WTC11 (cell line): ENCODE measurements at regions not wholly inside any gene's neighbourhood (a gene's known extent, or its start where the extent isn't known, plus 50 kb on each side); places are given as distances from the start of the nearest gene placed in this dataset.
A peak's percentile ranks its signal among the peaks of the same experiment; 100 is the strongest.

Experiments
- ATAC-seq: fragments of 200-7000 bp; cut with Tn5 transposase; 2 replicates; pipeline ENCODE4 v1.10.0; 2021; ENCODE audit warnings: mild to moderate bottlenecking, moderate library complexity
- CTCF ChIA-PET: fragments of 300-600 bp; sonication (Branson Sonifier 250); formaldehyde crosslinking; loops from one replicate; lab custom pipeline; 2021; ENCODE audit warnings: antibody characterized with exemption; lab: Charles Lee
- POLR2A ChIA-PET: fragments of 350-600 bp; sonication (Branson Sonifier 250); formaldehyde crosslinking; loops from one replicate; lab custom pipeline; 2021; ENCODE audit warnings: antibody characterized with exemption; lab: Charles Lee
- DNase-seq: peaks from one replicate; pipeline ENCODE4 v3.0.0; 2021; ENCODE audit warnings: low spot score
- H3K27ac Mint-ChIP-seq: 2 replicates; pipeline ENCODE4 v1.8.0; 2021; ENCODE audit warnings: mixed read lengths
- H3K27me3 Mint-ChIP-seq: 2 replicates; pipeline ENCODE4 v1.8.0; 2021; ENCODE audit warnings: low read depth, mild to moderate bottlenecking, moderate library complexity, mixed read lengths
- H3K36me3 Mint-ChIP-seq: 2 replicates; pipeline ENCODE4 v1.8.0; 2021; ENCODE audit warnings: mixed read lengths
- H3K4me1 Mint-ChIP-seq: 2 replicates; pipeline ENCODE4 v1.8.0; 2022; ENCODE audit warnings: mixed read lengths
- H3K4me3 Mint-ChIP-seq: 2 replicates; pipeline ENCODE4 v1.8.0; 2021; ENCODE audit warnings: mild to moderate bottlenecking, moderate library complexity, mixed read lengths
- H3K9me3 Mint-ChIP-seq: 2 replicates; pipeline ENCODE4 v1.8.0; 2021; ENCODE audit warnings: mixed read lengths
- FOXK1 ChIP-seq: sonication (generic); formaldehyde crosslinking; IDR thresholded peaks from 2 replicates; pipeline ENCODE4 v1.8.0; 2022; ENCODE audit warnings: mild to moderate bottlenecking, moderate library complexity, missing genetic modification reagents
- GTF2I ChIP-seq: fragments of 250-450 bp; sonication (Bioruptor Pico); conservative IDR thresholded peaks from 2 replicates; pipeline ENCODE4 v1.4.0; 2021; ENCODE audit warnings: mild to moderate bottlenecking
- IRF2 ChIP-seq: sonication (generic); formaldehyde crosslinking; IDR thresholded peaks from 2 replicates; pipeline ENCODE4 v1.8.0; 2022; ENCODE audit warnings: low read depth, missing genetic modification reagents, borderline replicate concordance
- NFE2L1 ChIP-seq: sonication (generic); formaldehyde crosslinking; IDR thresholded peaks from 2 replicates; pipeline ENCODE4 v1.8.1; 2023; ENCODE audit warnings: missing genetic modification reagents
- PREB ChIP-seq: sonication (generic); formaldehyde crosslinking; IDR thresholded peaks from 2 replicates; pipeline ENCODE4 v1.8.1; 2022; ENCODE audit warnings: mild to moderate bottlenecking, missing genetic modification reagents, moderate library complexity, borderline replicate concordance
- SP1 ChIP-seq: sonication (generic); formaldehyde crosslinking; conservative IDR thresholded peaks from 2 replicates; pipeline ENCODE4 v1.8.1; 2022; ENCODE audit warnings: missing genetic modification reagents
- TEAD1 ChIP-seq: sonication (generic); formaldehyde crosslinking; IDR thresholded peaks from 2 replicates; pipeline ENCODE4 v1.8.0; 2022; ENCODE audit warnings: mild to moderate bottlenecking, missing genetic modification reagents
- ZBTB43 ChIP-seq: sonication (generic); formaldehyde crosslinking; IDR thresholded peaks from 2 replicates; pipeline ENCODE4 v1.8.1; 2023; ENCODE audit warnings: mild to moderate bottlenecking, missing genetic modification reagents
- ZNF317 ChIP-seq: sonication (generic); formaldehyde crosslinking; IDR thresholded peaks from 2 replicates; pipeline ENCODE4 v1.8.1; 2023; ENCODE audit warnings: low read depth, mild to moderate bottlenecking, moderate library complexity, missing genetic modification reagents, borderline replicate concordance
- ZNF423 ChIP-seq: fragments of 250-450 bp; sonication (Bioruptor Pico); IDR thresholded peaks from 2 replicates; pipeline ENCODE4 v2.1.2; 2022; ENCODE audit warnings: mild to moderate bottlenecking, moderate library complexity
- TF ChIP-seq, protein P1 (sequence below): sonication (generic); formaldehyde crosslinking; IDR thresholded peaks from 2 replicates; pipeline ENCODE4 v1.8.0; 2022; ENCODE audit warnings: mild to moderate bottlenecking, missing genetic modification reagents
- TF ChIP-seq, protein P2 (sequence below): fragments of 250-450 bp; sonication (Bioruptor Pico); IDR thresholded peaks from 2 replicates; pipeline ENCODE4 v1.8.0; 2021; ENCODE audit warnings: mild to moderate bottlenecking

- POLR2A ChIA-PET = no interaction called here
Measured at GRCh38 chr4:4763822-4764557, 95.5 kb upstream of the MSX1 start.

DNA sequence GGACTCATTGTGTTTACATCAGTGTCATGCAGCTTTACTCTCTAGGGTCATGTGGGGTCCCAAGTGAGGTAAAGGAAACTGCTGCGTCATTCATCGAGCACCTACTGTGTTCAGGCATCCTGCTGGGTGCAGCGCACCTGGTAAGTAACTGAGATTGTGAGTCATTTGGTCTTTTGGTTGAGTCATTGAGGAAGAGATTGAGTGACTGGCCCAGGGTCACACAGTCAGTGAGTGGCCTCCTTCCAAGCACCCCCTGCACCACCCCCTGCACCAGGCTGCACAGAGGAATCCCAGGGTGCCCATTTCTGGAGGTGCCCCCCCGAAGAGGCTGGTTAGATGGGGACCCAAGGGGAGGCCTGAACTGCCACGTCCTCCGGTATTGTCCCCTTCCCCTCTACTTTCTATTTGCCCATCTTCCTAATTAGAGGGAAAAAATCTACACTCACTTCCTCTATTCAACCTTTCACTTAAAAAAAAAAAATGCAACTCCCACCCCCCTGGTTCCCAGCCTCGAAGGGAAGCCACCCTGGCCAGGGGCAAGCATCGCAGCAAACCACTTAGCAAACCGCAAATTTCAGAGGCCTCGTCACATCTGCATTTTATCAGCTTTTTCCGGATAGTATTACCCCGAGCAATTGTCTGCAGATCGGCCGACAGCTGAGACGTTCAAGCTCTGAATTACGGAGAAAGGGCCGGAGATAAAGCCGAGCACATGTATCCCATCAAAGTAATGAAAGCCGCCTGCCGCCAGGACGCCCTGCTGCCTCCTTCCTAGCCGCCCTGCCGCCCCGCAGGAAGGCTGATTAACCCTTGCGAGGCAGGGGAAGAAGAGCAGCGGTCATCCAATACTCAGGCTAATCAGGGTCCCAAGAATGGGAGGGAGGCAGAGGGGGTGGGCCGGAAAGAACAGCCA is 96.3 kb upstream of the MSX1 start:
- no peaks in the 10 kb centered on the region for H3K36me3 Mint-ChIP-seq
- ATAC-seq = peak; percentile 37
- H3K27me3 Mint-ChIP-seq = peaks cover 23% of the 10 kb centered on the region
- ChIA-PET CTCF (interaction anchor here (1.2 to 3.7 kb wide), 5 partner anchors 12 to 244 kb away, joined by 3 to 23 read pairs (median 19); no protein-coding TSS in a partner anchor), POLR2A (no interaction called here)
- peak overlapping the region; percentile 50 for H3K4me3 Mint-ChIP-seq
- H3K4me1 Mint-ChIP-seq = peaks cover 61% of the 10 kb centered on the region
- peak; percentile 38 for DNase-seq
- no peaks in the 10 kb centered on the region for H3K9me3 Mint-ChIP-seq
- 0 out of 2 replicates have a peak overlapping the region, but pooled peaks have one; percentile 40 for H3K27ac Mint-ChIP-seq
- no peak for TF ChIP-seq IRF2 (CRISPR knock-in tag)
- TF ChIP-seq ZNF423 = peak; percentile 91
- no peak for TF ChIP-seq ZBTB43 (CRISPR knock-in tag)
- TF ChIP-seq FOXK1 = no peak
- TF ChIP-seq ZNF317 = peak; percentile 68
- 0 out of 2 replicates have a peak, but pooled peaks have one; percentile 48 for TF ChIP-seq NFE2L1
- TF ChIP-seq SP1 (CRISPR knock-in tag) = peak; percentile 34; the same call in 1 of the 2 replicates
- TF ChIP-seq, protein P1, sequence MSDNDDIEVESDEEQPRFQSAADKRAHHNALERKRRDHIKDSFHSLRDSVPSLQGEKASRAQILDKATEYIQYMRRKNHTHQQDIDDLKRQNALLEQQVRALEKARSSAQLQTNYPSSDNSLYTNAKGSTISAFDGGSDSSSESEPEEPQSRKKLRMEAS = peak; percentile 59; the same call in 1 of the 2 replicates

More at GRCh38 chr4:4763822-4764557, 95.5 kb upstream of the MSX1 start:
- Mint-ChIP-seq H3K36me3 (no peaks in the 10 kb centered on the region), H3K27ac (no peak overlapping the region), H3K4me3 (peak overlapping the region; percentile 50; the same call in 1 of the 2 replicates), H3K9me3 (no peaks in the 10 kb centered on the region), H3K27me3 (peaks cover 23% of the 10 kb centered on the region), H3K4me1 (peaks cover 56% of the 10 kb centered on the region)
- DNase-seq (no peak), ATAC-seq (peak; percentile 20; the same call in 1 of the 2 replicates)
- CTCF ChIA-PET = interaction anchor here (3.7 kb wide), 1 partner anchor 11 kb away, joined by 23 read pairs; no protein-coding TSS in a partner anchor
- TF ChIP-seq TEAD1 (CRISPR knock-in tag) (no peak), ZNF423 (0 out of 2 replicates have a peak, but pooled peaks have one; percentile 6)
- TF ChIP-seq, protein P2, sequence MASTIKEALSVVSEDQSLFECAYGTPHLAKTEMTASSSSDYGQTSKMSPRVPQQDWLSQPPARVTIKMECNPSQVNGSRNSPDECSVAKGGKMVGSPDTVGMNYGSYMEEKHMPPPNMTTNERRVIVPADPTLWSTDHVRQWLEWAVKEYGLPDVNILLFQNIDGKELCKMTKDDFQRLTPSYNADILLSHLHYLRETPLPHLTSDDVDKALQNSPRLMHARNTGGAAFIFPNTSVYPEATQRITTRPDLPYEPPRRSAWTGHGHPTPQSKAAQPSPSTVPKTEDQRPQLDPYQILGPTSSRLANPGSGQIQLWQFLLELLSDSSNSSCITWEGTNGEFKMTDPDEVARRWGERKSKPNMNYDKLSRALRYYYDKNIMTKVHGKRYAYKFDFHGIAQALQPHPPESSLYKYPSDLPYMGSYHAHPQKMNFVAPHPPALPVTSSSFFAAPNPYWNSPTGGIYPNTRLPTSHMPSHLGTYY = no peak

DNA sequence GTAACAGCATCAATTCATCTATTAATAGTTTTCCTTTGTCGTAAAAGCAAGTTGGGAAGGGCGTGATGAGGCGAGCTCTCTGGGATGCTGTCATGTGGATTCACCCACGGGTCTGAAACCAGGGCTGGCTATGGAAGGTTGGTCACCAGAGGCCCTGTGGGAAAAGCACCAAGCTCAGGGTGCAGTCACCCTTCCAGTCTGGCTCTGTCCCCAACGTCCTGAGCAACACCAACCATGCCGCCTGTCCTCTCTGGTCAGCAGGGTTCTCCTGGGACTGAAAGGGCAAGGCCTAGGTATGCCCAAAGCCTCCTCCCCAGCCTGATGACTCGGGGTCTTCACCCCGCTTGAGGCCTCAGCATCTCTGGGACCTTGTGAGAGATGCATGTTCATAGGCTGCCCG is 97.2 kb upstream of the MSX1 start:
- ATAC-seq (no peak), DNase-seq (no peak)
- Mint-ChIP-seq H3K27ac (no peak overlapping the region; the same call in 1 of the 2 replicates), H3K4me1 (peaks cover 61% of the 10 kb centered on the region), H3K9me3 (no peaks in the 10 kb centered on the region), H3K36me3 (no peaks in the 10 kb centered on the region), H3K27me3 (peaks cover 23% of the 10 kb centered on the region), H3K4me3 (no peak overlapping the region)
- ChIA-PET POLR2A (no interaction called here), CTCF (interaction anchor here (1.2 to 3.7 kb wide), 12 partner anchors 11 to 243 kb away, joined by 3 to 23 read pairs (median 4); no protein-coding TSS in a partner anchor)
- no peak for TF ChIP-seq GTF2I
- TF ChIP-seq, protein P1 = no peak
- no peak for TF ChIP-seq ZBTB43 (CRISPR knock-in tag)
- no peak for TF ChIP-seq PREB
